ENCODE measurements at regions not wholly inside any gene's neighbourhood (a gene's known extent, or its start where the extent isn't known, plus 50 kb on each side); places are given as distances from the start of the nearest gene placed in this dataset.

GRCh38 chr13:99659226-99659625, 158.0 kb downstream of the TM9SF2 start:
- DNase-seq, result no peak

DNA sequence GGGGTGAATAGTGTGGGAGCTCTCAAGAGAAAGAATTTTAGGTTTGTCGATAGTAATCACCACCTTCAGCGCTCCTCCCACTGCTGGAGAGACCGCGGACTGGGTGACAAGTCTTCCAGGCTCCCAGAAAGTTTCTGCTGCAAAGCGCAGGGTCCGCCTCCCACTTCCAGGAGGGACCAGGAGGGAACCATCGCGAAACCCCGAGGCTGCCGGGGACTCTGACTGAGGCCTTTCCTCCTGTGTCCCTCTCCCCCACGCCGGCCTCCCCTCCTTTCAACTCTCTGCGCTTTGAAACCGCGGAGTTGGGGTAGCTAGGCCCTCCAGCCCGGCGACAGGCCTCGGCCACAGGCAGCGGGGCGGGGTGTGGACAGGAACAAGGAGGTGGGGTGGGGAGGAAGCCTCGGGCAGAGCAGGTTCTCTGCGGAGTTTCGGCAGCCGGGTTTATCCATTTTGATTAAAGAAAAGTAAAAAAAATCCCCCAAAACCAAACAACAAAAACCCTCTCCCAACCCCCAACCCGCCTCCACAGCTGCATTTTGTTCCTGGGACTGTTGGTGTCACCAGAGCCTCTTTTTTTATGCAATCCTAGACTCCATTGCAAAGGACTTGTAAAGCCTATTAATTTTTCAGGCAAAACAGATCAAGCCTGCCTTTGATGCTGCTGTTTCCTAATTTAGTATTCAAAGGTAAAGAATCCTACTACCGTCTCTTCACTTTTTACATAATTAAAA, 157.2 kb downstream of the TM9SF2 start:
- DNase-seq, result peak; percentile 81

GRCh38 chr13:99657848-99658260, 156.6 kb downstream of the TM9SF2 start:
- peak; percentile 76 for DNase-seq

DNA sequence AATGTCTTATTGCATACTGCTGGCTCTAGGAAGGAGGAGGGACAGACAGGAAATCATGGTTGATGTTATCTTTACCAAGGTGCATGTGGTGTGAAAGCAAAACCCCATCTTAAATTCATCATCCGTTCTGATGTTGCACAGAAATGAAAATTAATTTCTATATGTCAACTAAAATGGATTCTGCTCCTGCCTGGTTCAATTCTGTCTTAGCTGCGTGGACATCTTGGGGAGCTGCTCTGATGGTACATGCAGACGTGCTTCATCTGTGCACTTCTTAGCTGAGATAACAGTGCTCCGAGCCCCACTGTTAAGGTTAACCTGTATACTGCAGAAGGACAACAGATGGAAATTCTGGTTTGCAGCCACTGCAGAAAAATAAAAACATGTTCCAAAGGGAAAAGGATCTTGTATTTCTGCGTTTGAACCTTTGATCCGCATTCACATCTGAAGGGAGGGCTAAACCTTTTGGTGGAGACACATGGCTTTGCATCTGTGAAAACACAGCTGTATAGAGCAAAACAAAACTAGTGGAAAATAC, 155.6 kb downstream of the TM9SF2 start:
- DNase-seq, result peak; percentile 67

DNA sequence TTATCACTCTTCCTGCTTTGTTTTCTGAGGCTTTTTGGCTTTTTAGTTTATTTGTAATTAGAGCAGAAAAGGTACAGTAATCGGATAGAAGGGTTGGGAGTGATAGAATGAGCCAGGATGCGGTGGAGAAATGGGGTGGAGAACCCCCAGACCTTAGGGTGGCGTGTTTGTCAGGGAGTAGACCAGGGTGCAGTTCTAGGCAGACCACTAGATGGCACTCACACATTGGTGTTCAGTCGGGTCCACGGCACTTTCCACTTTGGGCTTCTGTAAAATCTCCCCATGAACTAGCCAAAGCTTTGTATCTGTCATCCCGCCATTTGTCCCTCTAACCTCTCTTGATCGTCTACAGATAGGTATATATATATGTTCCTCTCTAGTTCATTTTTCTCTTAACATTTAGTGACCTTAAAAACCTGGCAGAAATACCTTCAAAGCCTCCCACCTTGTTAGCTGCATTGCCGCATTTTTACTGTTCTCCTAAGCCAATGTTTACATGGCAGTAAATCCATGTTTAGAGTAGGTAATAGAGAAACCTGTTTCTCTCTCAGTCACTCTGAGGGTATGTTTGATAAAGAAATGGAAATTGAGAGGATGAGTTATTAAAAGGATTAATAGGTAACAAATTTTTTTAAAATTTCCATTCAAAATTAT, 154.9 kb downstream of the TM9SF2 start:
- DNase-seq, result peak; percentile 92

DNA sequence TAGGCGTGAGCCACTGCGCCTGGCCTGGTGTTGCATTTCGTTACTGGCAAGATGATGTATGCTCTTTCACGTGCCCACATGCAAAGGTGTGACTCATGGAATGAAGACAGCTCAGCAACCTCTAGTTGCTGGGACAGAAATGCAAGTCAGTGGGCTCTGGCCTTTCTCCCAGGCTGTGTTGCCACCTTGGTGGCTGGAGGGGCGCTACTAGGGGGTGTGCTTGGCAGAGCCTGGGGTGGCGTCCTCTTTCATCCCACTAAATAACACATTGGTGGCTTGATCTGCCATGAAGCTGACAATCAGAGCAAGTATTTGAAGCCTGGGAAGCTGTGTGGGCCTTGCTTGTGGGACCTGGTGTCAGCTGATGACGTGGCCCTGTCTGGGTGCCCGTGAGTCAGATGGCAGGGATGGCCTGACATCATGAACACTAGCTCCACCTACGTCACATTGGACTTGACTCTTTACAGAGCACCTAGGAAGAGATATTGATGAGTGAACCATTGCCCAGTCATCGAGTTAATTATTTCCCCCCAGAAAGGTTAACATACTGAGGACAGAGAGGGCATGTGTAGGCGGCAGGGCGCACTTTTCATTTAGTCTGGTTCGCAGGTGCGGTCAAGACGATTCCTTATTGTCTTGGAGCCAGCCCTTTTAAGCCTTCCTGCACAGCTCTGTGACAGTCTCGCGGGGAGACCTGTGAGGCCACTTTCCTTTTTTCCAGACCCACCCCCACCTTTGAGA, 154.2 kb downstream of the TM9SF2 start:
- DNase-seq, result peak; percentile 73

- DNase-seq, result no peak
Observed at GRCh38 chr13:99654076-99654475, 152.8 kb downstream of the TM9SF2 start.

GRCh38 chr13:99653526-99653925, 152.3 kb downstream of the TM9SF2 start:
- DNase-seq, result no peak

GRCh38 chr13:99652901-99653300, 151.6 kb downstream of the TM9SF2 start:
- DNase-seq, result no peak

- DNase-seq, result no peak
Observed at GRCh38 chr13:99652141-99652540, 150.9 kb downstream of the TM9SF2 start.

DNA sequence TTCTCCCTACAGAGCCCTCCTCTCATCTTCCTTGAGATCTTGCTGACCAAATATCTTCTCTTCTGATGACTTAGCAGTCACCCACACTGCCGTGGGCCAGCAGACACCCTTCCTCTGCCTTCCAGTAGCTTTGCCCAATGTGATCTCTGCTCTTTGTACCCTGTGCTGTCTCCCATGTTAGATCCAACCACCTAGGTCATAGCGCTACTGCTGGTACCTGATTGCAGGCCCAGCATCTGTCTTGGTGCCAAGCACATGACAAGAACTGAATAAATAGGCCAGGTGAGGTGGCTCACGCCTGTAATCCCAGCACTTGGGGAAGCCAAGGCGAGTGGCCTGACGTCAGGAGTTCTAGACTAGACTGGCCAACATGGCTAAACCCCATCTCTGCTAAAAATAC, 149.7 kb downstream of the TM9SF2 start:
- no peak for DNase-seq

DNA sequence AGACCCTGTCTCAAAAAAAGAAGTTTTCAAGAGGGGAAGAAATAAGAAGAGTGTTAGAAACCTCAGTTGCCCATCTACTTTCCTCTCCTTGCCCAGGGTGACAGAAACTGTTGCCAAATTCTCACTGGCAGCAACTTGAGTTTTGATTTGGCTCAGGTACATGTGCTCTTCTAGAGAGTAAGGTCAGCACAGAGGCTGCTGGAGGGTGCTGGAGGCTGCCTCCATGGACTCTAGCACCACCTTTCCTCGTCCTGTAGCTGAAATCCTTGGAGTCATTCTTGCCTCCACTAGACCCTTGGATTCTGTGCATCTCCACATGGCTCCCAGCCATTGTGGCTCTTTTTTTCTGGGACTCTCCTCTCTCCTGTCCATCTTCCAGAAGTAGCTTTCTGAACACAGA, 149.1 kb downstream of the TM9SF2 start:
- no peak for DNase-seq

DNA sequence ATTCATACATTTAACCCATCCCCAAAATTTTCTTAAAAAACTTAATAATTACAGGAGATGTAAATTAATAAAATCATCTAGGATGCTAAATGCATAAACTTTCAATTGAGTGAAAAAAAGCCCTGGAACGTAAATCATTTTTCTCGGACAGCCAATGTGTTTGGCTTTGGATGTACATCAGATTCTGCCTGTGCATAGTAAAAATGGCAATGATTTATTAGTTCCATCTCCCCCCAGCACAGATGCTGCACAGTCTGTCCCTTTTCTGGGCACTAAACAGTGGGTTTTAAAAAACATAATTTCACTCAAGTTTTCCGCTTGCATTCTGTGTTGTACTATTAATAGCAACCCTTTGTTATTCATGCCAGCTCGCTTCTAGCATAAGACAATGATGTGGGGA, 147.7 kb downstream of the TM9SF2 start:
- DNase-seq, result no peak

DNA sequence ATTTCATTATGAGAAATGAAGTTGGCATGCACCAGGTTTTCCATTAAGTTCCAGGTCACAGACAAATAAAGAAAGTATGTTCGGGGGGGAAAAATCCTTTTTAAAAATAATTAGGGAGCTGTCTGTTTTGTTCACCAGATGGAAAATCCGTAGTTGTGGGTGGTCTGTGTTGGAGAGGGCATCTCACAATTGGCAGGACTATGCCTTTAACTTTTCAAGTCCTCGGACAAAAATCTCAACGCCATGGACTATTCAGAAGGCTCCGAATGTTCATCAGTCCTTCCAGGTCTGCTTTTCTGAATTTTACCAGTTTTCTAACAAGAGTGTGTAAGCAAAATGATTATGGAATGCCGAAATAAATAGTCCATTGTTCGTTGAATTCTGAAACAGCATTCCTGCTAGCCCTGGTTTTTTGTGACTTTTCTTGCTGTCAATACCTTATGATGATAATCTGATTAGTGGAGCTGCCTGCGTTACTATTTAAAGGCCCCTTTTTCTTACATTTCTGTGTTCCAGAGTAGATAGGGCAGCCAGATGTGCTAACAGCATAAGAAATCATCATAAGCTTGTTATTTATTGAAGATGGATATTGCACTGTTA, 146.9 kb downstream of the TM9SF2 start:
- DNase-seq, result no peak

DNA sequence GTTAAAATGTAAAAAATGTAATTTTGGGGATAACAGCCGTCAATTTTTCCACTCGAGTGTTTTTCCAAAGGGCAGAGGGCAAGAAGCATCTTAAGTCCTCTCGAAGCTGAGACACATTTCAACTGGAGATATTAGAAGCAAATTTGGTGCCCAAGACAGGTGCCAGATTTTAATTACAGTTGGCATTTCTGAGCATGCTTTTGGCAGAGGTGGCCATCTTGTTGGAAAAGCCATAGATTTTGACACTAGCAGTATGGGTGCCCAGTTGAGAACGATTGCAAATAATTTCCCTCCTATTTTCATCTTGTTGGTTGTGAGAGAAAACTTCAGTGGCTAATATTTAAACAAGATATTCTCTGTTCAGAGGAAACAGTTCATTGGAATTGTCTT, 146.3 kb downstream of the TM9SF2 start:
- DNase-seq, result no peak

DNA sequence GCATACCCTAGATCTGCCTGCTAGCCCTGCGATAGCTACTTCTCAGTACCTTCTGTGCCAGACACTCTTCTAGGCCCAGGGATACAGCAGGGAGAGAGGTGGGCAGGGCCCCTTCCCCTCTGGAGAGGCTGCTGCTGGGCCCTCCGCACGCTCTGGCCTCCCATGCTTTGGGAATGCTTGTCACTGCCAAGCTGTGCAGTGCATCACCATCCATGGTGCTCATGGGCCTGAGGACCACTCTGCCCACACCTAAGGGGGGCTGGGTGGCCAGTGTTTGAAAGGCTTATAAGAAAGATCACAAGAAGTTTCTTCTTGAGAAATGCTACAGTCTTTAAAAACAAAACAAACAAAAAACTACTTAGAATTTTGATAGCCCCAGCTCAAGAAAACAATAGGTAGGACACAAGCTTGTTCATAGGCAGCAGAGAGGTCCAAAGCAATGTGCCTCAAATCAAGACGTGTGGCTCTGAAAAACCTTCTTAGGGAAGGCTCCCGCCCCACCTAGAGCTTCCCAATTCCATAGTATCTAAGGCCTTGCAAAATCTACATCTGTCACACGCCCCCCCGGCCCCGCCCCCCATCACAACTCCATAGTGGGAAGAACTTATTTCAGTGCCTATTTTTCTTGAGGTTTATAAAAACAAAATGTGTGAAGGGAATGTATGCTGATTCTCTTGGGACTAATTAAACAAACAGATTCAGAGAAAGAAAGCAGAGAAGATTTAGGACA, 145.8 kb downstream of the TM9SF2 start:
- DNase-seq, result no peak

DNA sequence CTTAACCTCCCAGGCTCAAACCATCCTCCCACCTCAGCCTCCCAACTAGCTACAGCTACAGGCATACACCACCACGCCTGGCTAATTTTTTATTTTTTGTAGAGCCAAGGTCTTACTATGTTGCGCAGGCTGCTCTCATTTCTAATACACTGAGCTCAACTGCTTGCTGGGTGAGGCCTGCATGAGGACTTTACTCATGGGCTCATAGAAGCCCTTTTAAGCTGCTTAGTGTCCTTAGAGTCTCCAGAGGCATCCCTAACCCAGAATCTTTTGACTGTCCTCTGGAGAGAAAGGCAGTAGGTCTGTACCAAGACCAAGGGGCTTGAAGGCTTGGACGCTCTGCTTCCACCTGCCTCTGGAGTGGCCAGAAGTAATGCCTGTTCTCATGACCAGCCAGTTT, 141.6 kb downstream of the TM9SF2 start:
- DNase-seq, result no peak

DNA sequence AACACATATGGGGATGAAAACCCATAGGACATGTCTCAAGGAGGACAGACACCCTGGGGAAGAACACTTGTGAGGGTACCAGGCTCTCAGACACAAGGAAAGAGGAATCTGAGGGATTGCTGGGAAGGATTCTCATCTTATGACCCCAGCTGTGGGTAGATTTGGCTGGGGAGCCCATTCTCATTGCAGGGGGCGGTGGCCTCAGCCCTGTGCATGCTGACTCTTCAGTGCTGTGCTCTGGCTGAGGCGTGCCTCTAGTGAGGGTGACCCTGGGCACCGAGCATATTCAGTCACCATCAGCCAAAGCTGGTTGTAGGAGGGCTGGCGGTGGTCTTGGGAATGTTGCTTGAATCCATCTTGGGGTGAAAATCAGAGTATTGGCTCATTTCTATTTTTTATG, 140.7 kb downstream of the TM9SF2 start:
- no peak for DNase-seq

GRCh38 chr13:99640260-99640659, 139.0 kb downstream of the TM9SF2 start:
- DNase-seq, result no peak

DNA sequence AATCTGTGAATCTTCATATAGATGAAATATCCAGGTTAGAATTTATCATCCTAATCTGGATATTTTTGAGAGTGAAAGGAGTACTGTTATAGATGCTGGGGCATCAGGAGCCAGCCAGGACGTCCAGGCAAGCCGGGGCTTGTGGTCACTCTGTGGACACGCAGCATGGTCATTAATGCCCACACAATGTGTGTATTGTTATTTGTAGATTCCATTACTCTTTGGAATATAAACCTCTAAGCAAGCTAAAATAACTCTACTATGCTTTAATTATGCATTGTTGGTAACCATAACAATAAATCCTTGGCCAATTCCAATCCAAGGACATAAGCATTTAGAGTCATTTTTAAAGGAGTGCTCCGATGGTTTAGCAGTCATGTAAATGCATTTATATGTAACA, 137.9 kb downstream of the TM9SF2 start:
- DNase-seq, result no peak

- DNase-seq, result no peak
Observed at GRCh38 chr13:99636728-99637353, 135.6 kb downstream of the TM9SF2 start.

DNA sequence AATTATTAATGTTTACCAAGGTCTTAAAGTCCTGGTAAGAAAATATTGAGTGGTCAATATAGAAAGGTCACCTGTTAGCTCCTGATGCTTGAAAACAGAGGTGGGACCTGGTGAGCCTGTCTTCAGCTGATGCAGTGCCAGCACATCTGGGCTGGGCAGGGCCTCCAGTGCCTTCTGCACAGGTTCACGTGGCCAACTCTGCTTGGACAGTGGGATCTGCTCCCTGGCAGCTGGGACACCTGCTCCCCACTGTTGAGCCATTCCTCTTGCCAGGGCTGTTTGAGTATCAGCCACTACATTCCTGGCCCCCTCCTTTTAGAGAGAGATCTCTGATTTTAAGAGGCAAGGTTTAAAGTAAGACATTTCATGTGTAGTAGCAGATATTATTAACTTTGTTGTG, 135.0 kb downstream of the TM9SF2 start:
- no peak for DNase-seq

Measured in activated effector memory CD4-positive, alpha-beta T cell treated with anti-CD3 and anti-CD28 coated beads, Interleukin-2, amount 50 U/mL, for 16 hours (primary cell).